ENCODE measurements at regions not wholly inside any gene's neighbourhood (a gene's known extent, or its start where the extent isn't known, plus 50 kb on each side); places are given as distances from the start of the nearest gene placed in this dataset.

DNA sequence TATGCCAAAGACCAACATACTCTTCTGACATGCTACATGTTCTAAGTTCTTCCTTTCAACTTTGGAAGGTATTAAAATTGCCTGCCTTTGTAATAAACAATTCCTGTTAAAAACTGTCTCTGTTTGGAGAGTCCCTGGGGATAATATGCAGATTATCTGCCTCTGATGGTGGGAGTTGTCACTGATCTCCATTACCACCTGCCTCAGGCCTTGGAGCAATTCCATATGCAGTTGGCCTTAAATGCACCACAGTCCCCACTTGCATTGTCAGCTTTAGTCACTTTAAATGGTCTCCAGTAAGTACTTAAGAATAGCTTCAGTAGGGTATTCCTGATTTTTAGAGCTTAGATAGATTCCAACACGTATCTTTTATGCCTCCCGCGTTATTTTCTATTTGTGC, 121.1 kb upstream of the GOLIM4 start:
- no CpG with 5 or more reads among the region's 3 CpGs for WGBS (ENCODE audit: insufficient coverage, insufficient read length)
- H3K4me1 ChIP-seq (ENCODE audit: control insufficient read depth, insufficient read depth, low read length) = no peaks in the 10 kb centered on the region

DNA sequence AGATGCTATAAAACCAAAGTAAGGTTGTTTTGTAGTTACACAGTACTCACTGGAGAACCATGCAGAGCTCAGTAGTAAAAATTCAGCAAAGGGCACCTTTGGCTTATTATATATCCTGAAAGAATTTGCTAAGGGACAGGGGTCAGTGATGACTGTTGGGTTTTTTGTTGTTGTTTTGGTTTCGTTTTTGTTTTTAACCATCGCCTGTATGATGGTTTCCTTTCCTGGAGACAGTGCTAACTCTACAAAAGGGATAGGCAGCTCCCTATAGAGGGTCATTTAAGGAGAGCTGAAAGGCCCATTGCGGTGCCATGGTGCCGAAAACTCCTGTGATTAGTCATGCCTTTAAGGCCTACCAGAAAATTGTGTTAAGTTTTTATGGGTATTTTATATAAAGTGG, 118.2 kb upstream of the GOLIM4 start:
- no peak for DNase-seq (ENCODE audit: low read depth, low spot score)
- Histone ChIP-seq H3K4me3 (ENCODE audit: low read length) (no peak overlapping the region), H3K27me3 (ENCODE audit: control insufficient read depth, insufficient read depth, low read length) (no peaks in the 10 kb centered on the region), H3K36me3 (ENCODE audit: control insufficient read depth, insufficient read depth, low read length) (no peaks in the 10 kb centered on the region), H3K27ac (ENCODE audit: low read length) (no peak overlapping the region), H3K4me1 (ENCODE audit: control insufficient read depth, insufficient read depth, low read length) (no peaks in the 10 kb centered on the region), H3K9me3 (ENCODE audit: control insufficient read depth, insufficient read depth, low read length) (no peaks in the 10 kb centered on the region)
- WGBS (ENCODE audit: insufficient coverage, insufficient read length) = no CpG with 5 or more reads among the region's 4 CpGs

More for the DNA sequence above, 121.1 kb upstream of the GOLIM4 start:
- H3K4me3 ChIP-seq (ENCODE audit: low read length) = no peak overlapping the region
- DNase-seq (ENCODE audit: low read depth, low spot score) = no peak
- H3K27me3 ChIP-seq (ENCODE audit: control insufficient read depth, insufficient read depth, low read length) = no peaks in the 10 kb centered on the region
- H3K27ac ChIP-seq (ENCODE audit: low read length) = no peak overlapping the region
- H3K36me3 ChIP-seq (ENCODE audit: control insufficient read depth, insufficient read depth, low read length) = no peaks in the 10 kb centered on the region
- H3K9me3 ChIP-seq (ENCODE audit: control insufficient read depth, insufficient read depth, low read length) = no peaks in the 10 kb centered on the region

DNA sequence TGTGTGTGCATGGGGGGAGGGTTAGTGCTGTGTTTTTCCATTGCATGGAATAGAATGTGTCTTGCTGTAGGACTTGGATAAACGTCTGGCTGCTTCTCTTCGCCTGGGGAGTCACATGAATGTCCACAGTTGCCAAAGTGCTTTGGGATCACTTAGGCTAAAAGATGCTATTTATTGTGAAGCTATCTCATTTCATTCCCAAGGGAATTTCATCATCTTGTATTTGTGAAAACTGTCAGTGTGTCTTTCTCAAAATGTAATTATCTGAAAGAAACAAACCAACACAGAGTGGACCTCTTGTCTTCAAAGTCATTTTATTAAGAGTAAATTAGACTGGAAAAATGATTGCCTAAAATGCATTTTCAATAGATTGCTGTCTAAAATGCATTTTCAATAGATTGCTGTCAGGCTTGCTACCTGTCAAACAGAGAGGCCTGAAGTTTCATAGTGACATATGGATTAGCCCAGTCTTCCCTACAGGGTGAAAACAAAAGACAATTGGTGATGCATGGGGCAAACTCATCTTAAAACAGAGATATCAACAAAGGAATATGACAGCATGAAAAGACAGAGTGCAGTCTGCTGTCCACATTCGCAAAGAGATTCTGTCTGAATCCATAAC, 117.1 kb upstream of the GOLIM4 start:
- Histone ChIP-seq H3K27ac (ENCODE audit: low read length) (no peak overlapping the region), H3K9me3 (ENCODE audit: control insufficient read depth, insufficient read depth, low read length) (no peaks in the 10 kb centered on the region), H3K4me3 (ENCODE audit: low read length) (no peak overlapping the region), H3K36me3 (ENCODE audit: control insufficient read depth, insufficient read depth, low read length) (no peaks in the 10 kb centered on the region), H3K4me1 (ENCODE audit: control insufficient read depth, insufficient read depth, low read length) (no peaks in the 10 kb centered on the region), H3K27me3 (ENCODE audit: control insufficient read depth, insufficient read depth, low read length) (no peaks in the 10 kb centered on the region)
- no peak for DNase-seq (ENCODE audit: low read depth, low spot score)
- WGBS (ENCODE audit: insufficient coverage, insufficient read length) = no CpG with 5 or more reads among the region's 3 CpGs

DNA sequence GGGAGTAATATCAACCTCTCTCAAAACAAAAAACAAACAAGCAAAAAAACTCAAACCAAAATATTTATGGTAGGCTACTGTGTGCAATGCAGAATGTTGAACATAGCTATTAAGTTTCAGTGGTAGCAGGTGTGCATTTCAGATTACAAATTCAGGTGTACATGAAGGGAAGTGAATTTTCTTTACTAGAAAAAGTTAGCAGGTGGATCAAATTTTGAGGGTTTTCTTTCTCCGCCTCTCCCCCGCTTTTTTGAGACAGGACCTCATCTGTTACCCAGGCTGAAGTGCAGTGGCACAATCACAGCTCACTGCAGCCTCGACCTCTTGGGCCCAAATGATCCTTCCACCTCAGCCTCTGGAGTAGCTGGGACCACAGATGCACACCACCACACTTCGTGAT, 109.7 kb upstream of the GOLIM4 start:
- H3K27me3 ChIP-seq (ENCODE audit: control insufficient read depth, insufficient read depth, low read length) = no peaks in the 10 kb centered on the region

DNA sequence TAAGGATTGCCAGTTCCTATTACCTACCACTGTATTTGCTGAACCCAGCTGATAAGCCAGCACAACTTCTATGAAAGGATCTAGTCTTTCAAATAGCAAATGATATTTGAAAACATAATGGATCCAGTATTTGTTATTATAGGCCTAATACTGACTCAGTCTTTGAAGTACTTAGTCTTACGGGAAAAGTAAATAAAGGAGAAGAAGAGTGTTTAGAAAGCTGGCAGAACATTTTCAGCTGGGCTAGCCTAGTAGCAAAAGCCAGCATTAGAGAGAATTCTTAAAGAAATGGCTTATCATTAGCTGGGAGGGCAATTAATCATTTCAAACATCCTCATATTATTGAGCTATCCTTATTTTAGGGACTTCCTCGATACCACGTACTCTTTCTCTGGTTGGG, 101.4 kb upstream of the GOLIM4 start:
- H3K4me3 ChIP-seq (ENCODE audit: low read length) = no peak overlapping the region
- no peak overlapping the region for H3K27ac ChIP-seq (ENCODE audit: low read length)
- no peaks in the 10 kb centered on the region for H3K27me3 ChIP-seq (ENCODE audit: control insufficient read depth, insufficient read depth, low read length)
- WGBS (ENCODE audit: insufficient coverage, insufficient read length) = no CpG with 5 or more reads among the region's 3 CpGs
- no peaks in the 10 kb centered on the region for H3K9me3 ChIP-seq (ENCODE audit: control insufficient read depth, insufficient read depth, low read length)
- no peak for DNase-seq (ENCODE audit: low read depth, low spot score)
- no peaks in the 10 kb centered on the region for H3K4me1 ChIP-seq (ENCODE audit: control insufficient read depth, insufficient read depth, low read length)
- H3K36me3 ChIP-seq (ENCODE audit: control insufficient read depth, insufficient read depth, low read length) = no peaks in the 10 kb centered on the region

More for the DNA sequence above, 109.7 kb upstream of the GOLIM4 start:
- no peak overlapping the region for H3K4me3 ChIP-seq (ENCODE audit: low read length)
- H3K4me1 ChIP-seq (ENCODE audit: control insufficient read depth, insufficient read depth, low read length) = no peaks in the 10 kb centered on the region
- H3K36me3 ChIP-seq (ENCODE audit: control insufficient read depth, insufficient read depth, low read length) = no peaks in the 10 kb centered on the region
- no peaks in the 10 kb centered on the region for H3K9me3 ChIP-seq (ENCODE audit: control insufficient read depth, insufficient read depth, low read length)
- no peak overlapping the region for H3K27ac ChIP-seq (ENCODE audit: low read length)
- DNase-seq (ENCODE audit: low read depth, low spot score) = no peak
- WGBS (ENCODE audit: insufficient coverage, insufficient read length) = no CpG with 5 or more reads among the region's 4 CpGs

DNA sequence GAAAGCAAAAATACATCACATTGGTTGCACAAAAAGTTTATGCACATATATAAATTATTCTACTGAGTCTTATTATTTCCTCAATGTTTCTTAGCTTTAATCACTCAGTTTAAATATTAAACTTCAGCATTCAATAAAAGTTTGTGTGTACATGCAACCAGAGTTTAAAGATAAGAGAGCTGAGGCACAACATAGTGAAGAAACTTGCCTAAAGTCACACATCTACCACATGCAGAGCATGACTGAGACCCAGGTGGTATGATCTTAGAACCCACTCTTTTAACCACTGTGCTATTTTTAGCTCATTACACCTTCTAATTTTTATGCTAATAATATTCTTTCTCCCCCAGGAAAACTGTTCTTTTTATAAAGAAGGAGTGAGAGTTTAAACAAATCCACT, 96.1 kb upstream of the GOLIM4 start:
- Histone ChIP-seq H3K36me3 (ENCODE audit: control insufficient read depth, insufficient read depth, low read length) (no peaks in the 10 kb centered on the region), H3K27me3 (ENCODE audit: control insufficient read depth, insufficient read depth, low read length) (no peaks in the 10 kb centered on the region), H3K9me3 (ENCODE audit: control insufficient read depth, insufficient read depth, low read length) (no peaks in the 10 kb centered on the region), H3K4me1 (ENCODE audit: control insufficient read depth, insufficient read depth, low read length) (no peaks in the 10 kb centered on the region), H3K27ac (ENCODE audit: low read length) (no peak overlapping the region), H3K4me3 (ENCODE audit: low read length) (no peak overlapping the region)
- DNase-seq (ENCODE audit: low read depth, low spot score) = no peak

- Histone ChIP-seq H3K36me3 (ENCODE audit: control insufficient read depth, insufficient read depth, low read length) (no peaks in the 10 kb centered on the region), H3K4me1 (ENCODE audit: control insufficient read depth, insufficient read depth, low read length) (no peaks in the 10 kb centered on the region), H3K27me3 (ENCODE audit: control insufficient read depth, insufficient read depth, low read length) (no peaks in the 10 kb centered on the region), H3K9me3 (ENCODE audit: control insufficient read depth, insufficient read depth, low read length) (no peaks in the 10 kb centered on the region), H3K27ac (ENCODE audit: low read length) (no peak overlapping the region), H3K4me3 (ENCODE audit: low read length) (no peak overlapping the region)
- DNase-seq (ENCODE audit: low read depth, low spot score) = no peak
- WGBS (ENCODE audit: insufficient coverage, insufficient read length) = no CpG with 5 or more reads among the region's 3 CpGs
Measured at GRCh38 chr3:168187233-168187632, 91.5 kb upstream of the GOLIM4 start.

DNA sequence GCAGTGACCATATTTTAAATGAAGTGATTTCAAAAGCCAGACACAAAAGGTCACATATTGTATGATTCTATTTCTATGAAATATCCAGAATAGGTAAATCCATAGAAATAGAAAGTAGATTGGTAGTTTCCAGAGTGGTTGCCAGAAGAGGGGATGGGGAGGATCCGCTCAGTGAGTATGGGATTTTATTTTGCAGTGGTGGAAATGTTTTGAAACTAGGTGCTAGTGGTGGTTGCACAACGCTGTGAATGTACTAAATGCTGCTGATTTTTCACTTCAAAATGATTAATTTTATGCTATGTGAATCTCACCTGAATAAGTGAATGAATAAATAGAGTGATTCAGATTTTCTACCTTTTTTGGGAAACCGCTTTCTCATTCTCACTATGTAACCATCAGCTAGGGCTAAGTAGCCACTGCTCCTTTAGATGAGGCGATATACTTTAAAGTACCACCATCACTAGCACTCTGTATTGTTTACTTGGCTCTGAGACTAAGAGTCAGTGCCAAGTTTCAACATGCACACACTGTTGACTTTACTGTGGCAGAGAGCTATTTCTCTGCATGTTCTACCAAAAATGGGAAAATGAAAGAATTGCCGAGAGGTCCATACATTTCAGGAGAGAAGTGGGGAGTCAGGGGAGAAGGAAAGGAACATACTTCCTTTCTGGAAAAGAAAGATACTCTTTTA, 90.7 kb upstream of the GOLIM4 start:
- WGBS (ENCODE audit: insufficient coverage, insufficient read length) = no CpG with 5 or more reads among the region's 5 CpGs

GRCh38 chr3:168183774-168184173, 88.0 kb upstream of the GOLIM4 start:
- H3K4me1 ChIP-seq (ENCODE audit: control insufficient read depth, insufficient read depth, low read length) = no peaks in the 10 kb centered on the region
- H3K4me3 ChIP-seq (ENCODE audit: low read length) = no peak overlapping the region
- H3K36me3 ChIP-seq (ENCODE audit: control insufficient read depth, insufficient read depth, low read length) = no peaks in the 10 kb centered on the region
- no CpG with 5 or more reads among the region's 1 CpG for WGBS (ENCODE audit: insufficient coverage, insufficient read length)
- no peaks in the 10 kb centered on the region for H3K9me3 ChIP-seq (ENCODE audit: control insufficient read depth, insufficient read depth, low read length)
- DNase-seq (ENCODE audit: low read depth, low spot score) = no peak
- H3K27ac ChIP-seq (ENCODE audit: low read length) = no peak overlapping the region
- no peaks in the 10 kb centered on the region for H3K27me3 ChIP-seq (ENCODE audit: control insufficient read depth, insufficient read depth, low read length)

More for the DNA sequence above, 90.7 kb upstream of the GOLIM4 start:
- Histone ChIP-seq H3K9me3 (ENCODE audit: control insufficient read depth, insufficient read depth, low read length) (no peaks in the 10 kb centered on the region), H3K4me1 (ENCODE audit: control insufficient read depth, insufficient read depth, low read length) (no peaks in the 10 kb centered on the region), H3K4me3 (ENCODE audit: low read length) (no peak overlapping the region), H3K36me3 (ENCODE audit: control insufficient read depth, insufficient read depth, low read length) (no peaks in the 10 kb centered on the region), H3K27me3 (ENCODE audit: control insufficient read depth, insufficient read depth, low read length) (no peaks in the 10 kb centered on the region), H3K27ac (ENCODE audit: low read length) (no peak overlapping the region)
- no peak for DNase-seq (ENCODE audit: low read depth, low spot score)

DNA sequence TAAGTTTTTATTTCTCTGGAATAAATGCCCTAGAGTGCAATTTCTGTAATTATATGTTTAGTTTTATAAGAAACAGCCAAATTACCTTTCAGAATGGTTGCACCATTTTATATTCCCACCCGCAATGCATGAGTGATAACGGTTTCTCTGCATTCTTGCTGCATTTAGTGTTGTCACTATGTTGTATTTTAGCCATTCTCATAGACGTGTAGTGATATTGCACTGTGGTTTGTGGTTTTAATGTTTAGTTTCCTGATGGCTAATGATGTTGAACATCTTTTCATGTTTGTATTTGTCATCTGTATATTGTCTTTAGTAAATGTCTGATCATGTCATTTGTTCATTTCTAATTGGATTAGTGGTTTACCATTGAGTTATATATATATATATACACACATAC, 73.0 kb upstream of the GOLIM4 start:
- Histone ChIP-seq H3K27ac (ENCODE audit: low read length) (no peak overlapping the region), H3K27me3 (ENCODE audit: control insufficient read depth, insufficient read depth, low read length) (no peaks in the 10 kb centered on the region)
- WGBS (ENCODE audit: insufficient coverage, insufficient read length) = no CpG with 5 or more reads among the region's 3 CpGs

More for the DNA sequence above, 73.0 kb upstream of the GOLIM4 start:
- Histone ChIP-seq H3K36me3 (ENCODE audit: control insufficient read depth, insufficient read depth, low read length) (no peaks in the 10 kb centered on the region), H3K4me3 (ENCODE audit: low read length) (no peak overlapping the region), H3K9me3 (ENCODE audit: control insufficient read depth, insufficient read depth, low read length) (no peaks in the 10 kb centered on the region), H3K4me1 (ENCODE audit: control insufficient read depth, insufficient read depth, low read length) (no peaks in the 10 kb centered on the region)
- DNase-seq (ENCODE audit: low read depth, low spot score) = no peak

Measured in iPS DF 6.9 (cell line).